ENCODE measurements at regions not wholly inside any gene's neighbourhood (a gene's known extent, or its start where the extent isn't known, plus 50 kb on each side); places are given as distances from the start of the nearest gene placed in this dataset.

DNA sequence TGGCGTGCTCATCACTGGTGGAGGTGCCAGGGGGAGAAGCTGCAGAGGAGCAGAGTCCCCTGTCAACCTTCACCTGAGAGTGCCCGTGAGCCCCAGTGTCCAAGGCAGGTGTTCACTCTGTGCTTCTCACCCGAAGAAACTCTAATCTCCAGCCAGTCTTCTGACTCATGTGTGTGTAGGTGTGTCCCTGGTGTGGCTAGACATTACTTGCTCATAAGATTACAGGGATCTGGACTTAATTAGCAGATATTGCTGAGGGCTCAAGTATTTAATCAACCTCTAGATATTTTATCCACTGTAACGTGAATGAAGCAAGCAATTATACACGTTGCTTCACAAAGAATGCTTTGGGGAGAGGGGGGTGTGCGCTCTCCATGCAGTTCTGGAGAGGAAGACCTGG lies 72.5 kb downstream of the MED10 start:
- Histone ChIP-seq H3K4me3 (replicated peaks in 1 of 3; ENCODE audit: insufficient read depth in 1 of 3, low read depth in 1 of 3, low read length in 3 of 3) (no peak overlapping the region), H3K79me2 (ENCODE audit: control insufficient read depth, insufficient read depth, low read length) (no peaks in the 10 kb centered on the region), H3K9ac (replicated peaks; ENCODE audit: extremely low read depth, insufficient read depth, low read length) (no peak overlapping the region), H3K4me2 (ENCODE audit: insufficient read depth, low read length) (no peak overlapping the region), H2AFZ (ENCODE audit: low read depth, low read length) (no peak overlapping the region), H3K27me3 (ENCODE audit: control insufficient read depth in 2 of 2, insufficient read depth in 2 of 2, low read length in 2 of 2) (no peaks in the 10 kb centered on the region), H3K36me3 (ENCODE audit: control insufficient read depth in 2 of 2, extremely low read depth in 1 of 2, insufficient read depth in 2 of 2, low read length in 2 of 2) (no peaks in the 10 kb centered on the region), H3K27ac (ENCODE audit: insufficient read depth, low read depth, low read length) (no peak overlapping the region), H3K9me1 (replicated peaks; ENCODE audit: control insufficient read depth, extremely low read depth, insufficient read depth, low read length) (no peaks in the 10 kb centered on the region), H4K20me1 (replicated peaks; ENCODE audit: control insufficient read depth, extremely low read depth, insufficient read depth, low read length) (no peaks in the 10 kb centered on the region), H3K9me3 (replicated peaks; ENCODE audit: control insufficient read depth, insufficient read depth, low read length) (no peaks in the 10 kb centered on the region), H3K4me1 (ENCODE audit: control insufficient read depth, extremely low read depth, insufficient read depth, low read length) (no peaks in the 10 kb centered on the region)
- no TSS peak for BruUV-seq (replicated peaks)
- CTCF ChIA-PET = interaction anchor here (0.9 to 1.2 kb wide), 4 partner anchors 15 to 809 kb away, joined by 3 to 10 read pairs (median 4); no protein-coding TSS in a partner anchor
- dilution Hi-C loops (cut with MboI; ENCODE audit: extremely low pct_ligation_motif_present, low sequenced_read_pairs) = no loop called here
- TF ChIP-seq CTCF (IDR thresholded peaks at IDR 0.05; ENCODE audit: extremely low read depth in 1 of 2, insufficient read depth in 1 of 2, low read depth in 1 of 2, low read length in 2 of 2) (no peak), POLR2AphosphoS5 (IDR thresholded peaks at IDR 0.05; ENCODE audit: insufficient read depth, low read depth, low read length) (no peak), MYC (IDR thresholded peaks at IDR 0.05; ENCODE audit: low read depth, low read length) (no peak), FOS (IDR thresholded peaks at IDR 0.05; ENCODE audit: borderline replicate concordance, insufficient read depth, low read length) (no peak)
- DNase-seq (ENCODE audit: low read depth, low spot score) = no peak
- POLR2A ChIA-PET = no interaction called here
- no peak for FAIRE-seq
- intact Hi-C loops (cut with micrococcal nuclease) = no loop called here

- CTCF ChIA-PET = interaction anchor here (0.6 to 1.3 kb wide), 2 partner anchors 119 to 133 kb away, joined by 3 read pairs; no protein-coding TSS in a partner anchor
- no peak for FAIRE-seq
These were observed 75.7 kb downstream of the MED10 start for GRCh38 chr5:6302684-6303083.

More at GRCh38 chr5:6302684-6303083, 75.7 kb downstream of the MED10 start:
- DNase-seq (ENCODE audit: low read depth, low spot score) = no peak
- no TSS peak for BruUV-seq (replicated peaks)
- H2AFZ ChIP-seq (ENCODE audit: low read depth, low read length) = no peak overlapping the region
- no peaks in the 10 kb centered on the region for H3K27me3 ChIP-seq (ENCODE audit: control insufficient read depth in 2 of 2, insufficient read depth in 2 of 2, low read length in 2 of 2)
- no peaks in the 10 kb centered on the region for H3K36me3 ChIP-seq (ENCODE audit: control insufficient read depth in 2 of 2, extremely low read depth in 1 of 2, insufficient read depth in 2 of 2, low read length in 2 of 2)
- TF ChIP-seq MAX (IDR thresholded peaks at IDR 0.05; ENCODE audit: insufficient read depth, insufficient read length) (no peak), POLR2A (IDR thresholded peaks at IDR 0.05; ENCODE audit: low read depth, low read length) (no peak), GATA2 (IDR thresholded peaks at IDR 0.05; ENCODE audit: insufficient read depth, insufficient read length, low read depth, low read length) (no peak), EZH2 (IDR thresholded peaks at IDR 0.05; ENCODE audit: borderline replicate concordance, low read depth, low read length, severe bottlenecking) (no peak), CTCF (IDR thresholded peaks at IDR 0.05; ENCODE audit: extremely low read depth in 1 of 2, insufficient read depth in 1 of 2, low read depth in 1 of 2, low read length in 2 of 2) (no peak), JUN (IDR thresholded peaks at IDR 0.05; ENCODE audit: borderline replicate concordance, insufficient read depth, insufficient read length, low read depth) (no peak), FOS (IDR thresholded peaks at IDR 0.05; ENCODE audit: borderline replicate concordance, insufficient read depth, low read length) (no peak), POLR2AphosphoS5 (IDR thresholded peaks at IDR 0.05; ENCODE audit: insufficient read depth, low read depth, low read length) (no peak), MYC (IDR thresholded peaks at IDR 0.05; ENCODE audit: low read depth, low read length) (no peak)
- no peak overlapping the region for H3K27ac ChIP-seq (ENCODE audit: insufficient read depth, low read depth, low read length)
- H3K9ac ChIP-seq (replicated peaks; ENCODE audit: extremely low read depth, insufficient read depth, low read length) = no peak overlapping the region
- POLR2A ChIA-PET = no interaction called here
- no peaks in the 10 kb centered on the region for H3K9me1 ChIP-seq (replicated peaks; ENCODE audit: control insufficient read depth, extremely low read depth, insufficient read depth, low read length)
- no peaks in the 10 kb centered on the region for H4K20me1 ChIP-seq (replicated peaks; ENCODE audit: control insufficient read depth, extremely low read depth, insufficient read depth, low read length)
- dilution Hi-C loops (cut with MboI; ENCODE audit: extremely low pct_ligation_motif_present, low sequenced_read_pairs) = no loop called here
- intact Hi-C loops (cut with micrococcal nuclease) = no loop called here
- H3K79me2 ChIP-seq (ENCODE audit: control insufficient read depth, insufficient read depth, low read length) = no peaks in the 10 kb centered on the region
- H3K4me3 ChIP-seq (replicated peaks in 1 of 3; ENCODE audit: insufficient read depth in 1 of 3, low read depth in 1 of 3, low read length in 3 of 3) = no peak overlapping the region
- H3K4me2 ChIP-seq (ENCODE audit: insufficient read depth, low read length) = no peak overlapping the region
- H3K4me1 ChIP-seq (ENCODE audit: control insufficient read depth, extremely low read depth, insufficient read depth, low read length) = no peaks in the 10 kb centered on the region
- no peaks in the 10 kb centered on the region for H3K9me3 ChIP-seq (replicated peaks; ENCODE audit: control insufficient read depth, insufficient read depth, low read length)
